HG02973 (cell line): ENCODE measurements at regions not wholly inside any gene's neighbourhood (a gene's known extent, or its start where the extent isn't known, plus 50 kb on each side); places are given as distances from the start of the nearest gene placed in this dataset.

ENCODE experiments used
- ATAC-seq: cut with Tn5 transposase; IDR thresholded peaks from one replicate; pipeline ENCODE4 v1.9.1; 2021; ENCODE audit warnings: moderate library complexity; ENCODE audit not compliant: unreplicated experiment

GRCh38 chr18:78168526-78168925 lies 811.1 kb upstream of the SALL3 start:
- no peak for ATAC-seq

GRCh38 chr18:78169174-78169864 lies 810.3 kb upstream of the SALL3 start:
- ATAC-seq = no peak

- ATAC-seq = no peak
Observed at GRCh38 chr18:78171954-78172353, 807.7 kb upstream of the SALL3 start.

- ATAC-seq = no peak
Observed at GRCh38 chr18:78174737-78175136, 804.9 kb upstream of the SALL3 start.

GRCh38 chr18:78178812-78179211 lies 800.8 kb upstream of the SALL3 start:
- no peak for ATAC-seq

GRCh38 chr18:78180741-78181140 lies 798.9 kb upstream of the SALL3 start:
- no peak for ATAC-seq

GRCh38 chr18:78183815-78184214 lies 795.8 kb upstream of the SALL3 start:
- no peak for ATAC-seq

- no peak for ATAC-seq
Observed at GRCh38 chr18:78191276-78191675, 788.3 kb upstream of the SALL3 start.

- no peak for ATAC-seq
Observed at GRCh38 chr18:78192054-78192453, 787.6 kb upstream of the SALL3 start.

GRCh38 chr18:78196280-78196679 lies 783.3 kb upstream of the SALL3 start:
- no peak for ATAC-seq

GRCh38 chr18:78199002-78199401 lies 780.6 kb upstream of the SALL3 start:
- no peak for ATAC-seq

GRCh38 chr18:78199611-78200010 lies 780.0 kb upstream of the SALL3 start:
- ATAC-seq = no peak

- no peak for ATAC-seq
Observed at GRCh38 chr18:78207942-78208341, 771.7 kb upstream of the SALL3 start.

GRCh38 chr18:78208461-78208860 lies 771.2 kb upstream of the SALL3 start:
- no peak for ATAC-seq

GRCh38 chr18:78213361-78213994 lies 766.1 kb upstream of the SALL3 start:
- ATAC-seq = no peak

GRCh38 chr18:78221496-78221895 lies 758.1 kb upstream of the SALL3 start:
- no peak for ATAC-seq

- no peak for ATAC-seq
Observed at GRCh38 chr18:78228974-78229373, 750.6 kb upstream of the SALL3 start.

GRCh38 chr18:78230911-78231310 lies 748.7 kb upstream of the SALL3 start:
- ATAC-seq = no peak

GRCh38 chr18:78232196-78232595 lies 747.4 kb upstream of the SALL3 start:
- no peak for ATAC-seq

GRCh38 chr18:78237864-78238263 lies 741.8 kb upstream of the SALL3 start:
- ATAC-seq = no peak

- no peak for ATAC-seq
Observed at GRCh38 chr18:78238404-78239089, 741.1 kb upstream of the SALL3 start.

GRCh38 chr18:78239090-78239457 lies 740.5 kb upstream of the SALL3 start:
- no peak for ATAC-seq
